ENCODE measurements at regions not wholly inside any gene's neighbourhood (a gene's known extent, or its start where the extent isn't known, plus 50 kb on each side); places are given as distances from the start of the nearest gene placed in this dataset.
"Not testable (repeated sequence)": the region's sequence is repeated elsewhere in the genome, so short reads cannot be mapped to it uniquely, and the experiment has no call there.

DNA sequence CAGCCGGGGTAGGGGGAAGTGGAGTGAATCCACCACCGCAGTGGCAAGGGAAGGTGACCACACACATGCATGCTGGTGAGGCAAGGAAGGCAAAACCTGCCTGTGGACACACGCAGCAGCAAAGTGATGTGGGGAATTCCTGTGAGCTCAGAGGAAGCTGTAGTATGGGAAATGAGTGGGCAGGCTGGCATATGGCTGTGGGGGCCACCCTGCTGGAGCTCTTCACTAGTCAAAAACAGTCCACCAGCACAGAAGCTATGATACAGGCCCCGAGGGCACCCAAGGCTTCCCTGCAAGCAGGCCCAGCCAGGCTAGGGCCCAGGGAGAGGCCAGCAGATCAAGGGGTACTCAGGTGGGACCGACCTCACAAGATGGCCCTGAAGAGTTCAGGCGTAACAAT is 239.1 kb downstream of the CHM start:
- no peak overlapping the region for H3K4me3 ChIP-seq (ENCODE audit: low read length)
- H3K4me1 ChIP-seq (ENCODE audit: control insufficient read depth, insufficient read depth, low read length): no peaks in the 10 kb centered on the region
- DNase-seq: no peak
- H3K27ac ChIP-seq (ENCODE audit: low read length): no peak overlapping the region
- peaks cover 5% of the 10 kb centered on the region for H3K9me3 ChIP-seq (ENCODE audit: control insufficient read depth, low read depth, low read length)
- no peaks in the 10 kb centered on the region for H3K27me3 ChIP-seq (ENCODE audit: control insufficient read depth, insufficient read depth, low read length)
- no peaks in the 10 kb centered on the region for H3K36me3 ChIP-seq (ENCODE audit: control insufficient read depth, insufficient read depth, low read length)
- WGBS (ENCODE audit: insufficient coverage, low lambda C conversion rate): no CpG with 5 or more reads among the region's 6 CpGs

DNA sequence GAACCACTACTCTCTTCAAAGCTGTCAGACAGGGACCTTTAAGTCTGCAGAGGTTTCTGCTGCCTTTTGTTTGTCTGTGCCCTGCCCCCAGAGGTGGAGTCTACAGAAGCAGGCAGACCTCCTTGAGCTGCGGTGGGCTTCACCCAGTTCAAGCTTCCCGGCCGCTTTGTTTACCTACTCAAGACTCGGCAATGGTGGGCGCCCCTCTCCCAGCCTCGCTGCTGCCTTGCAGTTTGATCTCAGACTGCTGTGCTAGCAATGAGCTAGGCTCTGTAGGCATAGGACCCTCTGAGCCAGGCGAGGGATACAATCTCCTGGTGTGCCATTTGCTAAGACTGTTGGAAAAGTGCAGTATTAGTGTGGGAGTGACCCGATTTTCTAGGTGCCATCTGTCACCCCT is 275.0 kb downstream of the CHM start:
- not testable (repeated sequence) for H3K9me3 ChIP-seq (ENCODE audit: control insufficient read depth, low read depth, low read length); H3K36me3 ChIP-seq (ENCODE audit: control insufficient read depth, insufficient read depth, low read length); DNase-seq; H3K27ac ChIP-seq (ENCODE audit: low read length); H3K4me1 ChIP-seq (ENCODE audit: control insufficient read depth, insufficient read depth, low read length); H3K27me3 ChIP-seq (ENCODE audit: control insufficient read depth, insufficient read depth, low read length); H3K4me3 ChIP-seq (ENCODE audit: low read length)
- WGBS (ENCODE audit: insufficient coverage, low lambda C conversion rate): no CpG with 5 or more reads among the region's 8 CpGs

DNA sequence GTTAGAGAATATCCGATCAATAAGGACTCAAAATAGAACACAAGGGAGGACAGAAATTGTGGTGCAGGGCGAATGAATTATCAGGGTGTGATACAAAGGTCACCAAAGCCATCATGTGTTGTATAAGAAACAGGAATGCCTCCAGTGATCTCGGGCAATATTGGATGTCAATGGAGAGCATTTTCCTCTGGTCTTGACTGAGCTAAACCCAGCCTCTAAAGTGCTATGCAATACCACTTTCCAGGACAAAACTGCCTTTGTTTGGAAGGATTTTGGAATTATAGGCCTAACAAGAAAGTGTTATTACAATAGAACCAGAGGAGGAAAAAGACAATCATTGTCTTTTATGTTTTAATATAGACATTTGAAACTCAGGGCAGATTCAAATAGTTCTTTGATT is 281.7 kb downstream of the CHM start:
- H3K27ac ChIP-seq (ENCODE audit: low read length): no peak overlapping the region
- no peaks in the 10 kb centered on the region for H3K27me3 ChIP-seq (ENCODE audit: control insufficient read depth, insufficient read depth, low read length)
- DNase-seq: no peak
- H3K4me3 ChIP-seq (ENCODE audit: low read length): no peak overlapping the region
- no CpG with 5 or more reads among the region's 3 CpGs for WGBS (ENCODE audit: insufficient coverage, low lambda C conversion rate)
- no peaks in the 10 kb centered on the region for H3K9me3 ChIP-seq (ENCODE audit: control insufficient read depth, low read depth, low read length)
- H3K36me3 ChIP-seq (ENCODE audit: control insufficient read depth, insufficient read depth, low read length): no peaks in the 10 kb centered on the region
- no peaks in the 10 kb centered on the region for H3K4me1 ChIP-seq (ENCODE audit: control insufficient read depth, insufficient read depth, low read length)

- H3K9me3 ChIP-seq (ENCODE audit: control insufficient read depth, low read depth, low read length); H3K4me3 ChIP-seq (ENCODE audit: low read length); H3K27me3 ChIP-seq (ENCODE audit: control insufficient read depth, insufficient read depth, low read length); H3K36me3 ChIP-seq (ENCODE audit: control insufficient read depth, insufficient read depth, low read length); H3K4me1 ChIP-seq (ENCODE audit: control insufficient read depth, insufficient read depth, low read length); H3K27ac ChIP-seq (ENCODE audit: low read length); DNase-seq: not testable (repeated sequence)
- WGBS (ENCODE audit: insufficient coverage, low lambda C conversion rate): no CpG with 5 or more reads among the region's 2 CpGs
These were observed 324.3 kb downstream of the CHM start for GRCh38 chrX:85723025-85723424.

DNA sequence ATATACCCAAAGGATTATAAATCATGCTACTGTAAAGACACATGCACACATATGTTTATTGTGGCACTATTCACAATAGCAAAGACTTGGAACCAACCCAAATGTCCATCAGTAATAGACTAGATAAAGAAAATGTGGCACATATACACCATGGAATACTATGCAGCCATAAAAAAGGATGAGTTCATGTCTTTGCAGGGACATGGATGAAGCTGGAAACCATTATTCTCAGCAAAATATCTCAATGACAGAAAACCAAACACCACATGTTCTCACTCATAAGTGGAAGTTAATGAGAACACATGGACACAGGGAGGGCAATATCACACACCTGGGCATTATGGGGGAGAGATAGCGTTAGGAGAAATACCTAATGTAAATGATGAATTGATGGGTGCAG is 323.8 kb upstream of the POF1B start:
- H3K4me1 ChIP-seq (ENCODE audit: control insufficient read depth, insufficient read depth, low read length); H3K27ac ChIP-seq (ENCODE audit: low read length); H3K4me3 ChIP-seq (ENCODE audit: low read length); H3K36me3 ChIP-seq (ENCODE audit: control insufficient read depth, insufficient read depth, low read length); H3K27me3 ChIP-seq (ENCODE audit: control insufficient read depth, insufficient read depth, low read length); DNase-seq; H3K9me3 ChIP-seq (ENCODE audit: control insufficient read depth, low read depth, low read length): not testable (repeated sequence)
- WGBS (ENCODE audit: insufficient coverage, low lambda C conversion rate): no CpG with 5 or more reads among the region's 1 CpG

DNA sequence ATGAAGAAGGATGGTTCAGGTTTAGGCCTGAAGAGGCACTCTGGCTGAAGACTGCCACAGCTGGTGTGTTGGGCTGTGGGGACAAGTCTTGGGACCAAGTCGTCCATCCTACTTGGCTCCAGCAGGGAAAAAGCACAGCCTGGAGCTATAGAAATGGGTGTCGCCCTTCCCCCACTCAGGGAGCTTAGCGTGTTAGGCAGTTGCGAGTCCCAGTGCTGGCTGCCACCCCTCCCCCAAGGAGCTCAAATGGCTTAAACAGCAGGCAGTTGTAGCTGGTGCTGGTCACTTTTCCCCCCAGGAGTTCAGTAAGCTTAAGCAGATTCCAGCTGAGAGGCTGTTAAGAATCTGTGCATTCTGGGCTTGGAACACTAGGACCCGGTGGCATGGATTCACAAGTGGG is 319.5 kb upstream of the POF1B start:
- Histone ChIP-seq H3K27ac (ENCODE audit: low read length) (no peak overlapping the region), H3K4me3 (ENCODE audit: low read length) (no peak overlapping the region), H3K36me3 (ENCODE audit: control insufficient read depth, insufficient read depth, low read length) (no peaks in the 10 kb centered on the region), H3K4me1 (ENCODE audit: control insufficient read depth, insufficient read depth, low read length) (no peaks in the 10 kb centered on the region), H3K9me3 (ENCODE audit: control insufficient read depth, low read depth, low read length) (no peaks in the 10 kb centered on the region), H3K27me3 (ENCODE audit: control insufficient read depth, insufficient read depth, low read length) (no peaks in the 10 kb centered on the region)
- WGBS (ENCODE audit: insufficient coverage, low lambda C conversion rate): no CpG with 5 or more reads among the region's 5 CpGs
- no peak for DNase-seq

- no CpG with 5 or more reads among the region's 5 CpGs for WGBS (ENCODE audit: insufficient coverage, low lambda C conversion rate)
- DNase-seq: no peak
- H3K27me3 ChIP-seq (ENCODE audit: control insufficient read depth, insufficient read depth, low read length): no peaks in the 10 kb centered on the region
- no peaks in the 10 kb centered on the region for H3K36me3 ChIP-seq (ENCODE audit: control insufficient read depth, insufficient read depth, low read length)
- H3K4me3 ChIP-seq (ENCODE audit: low read length): no peak overlapping the region
- H3K27ac ChIP-seq (ENCODE audit: low read length): no peak overlapping the region
- H3K9me3 ChIP-seq (ENCODE audit: control insufficient read depth, low read depth, low read length): no peaks in the 10 kb centered on the region
- no peaks in the 10 kb centered on the region for H3K4me1 ChIP-seq (ENCODE audit: control insufficient read depth, insufficient read depth, low read length)
These were observed 306.4 kb upstream of the POF1B start for GRCh38 chrX:85685843-85686242.

DNA sequence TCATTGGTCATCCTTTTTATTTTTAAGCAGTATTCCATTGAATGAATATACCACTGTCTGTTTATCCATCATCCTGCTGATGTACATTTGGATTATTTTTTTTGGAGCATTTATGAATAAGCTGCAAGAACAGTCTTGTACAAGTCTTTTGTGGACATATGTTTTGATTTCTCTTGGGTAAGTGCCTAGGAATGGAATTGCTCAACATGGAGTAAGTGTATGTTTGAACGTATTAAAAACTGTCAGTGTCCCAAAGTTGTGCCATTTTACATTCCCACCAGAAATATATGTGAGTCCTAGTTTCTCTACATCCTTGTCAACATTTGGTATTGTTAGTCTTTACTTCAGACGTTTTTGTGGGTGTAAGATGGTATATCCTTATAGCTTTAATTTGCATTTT is 287.0 kb upstream of the POF1B start:
- Histone ChIP-seq H3K4me3 (ENCODE audit: low read length) (no peak overlapping the region), H3K36me3 (ENCODE audit: control insufficient read depth, insufficient read depth, low read length) (no peaks in the 10 kb centered on the region), H3K4me1 (ENCODE audit: control insufficient read depth, insufficient read depth, low read length) (no peaks in the 10 kb centered on the region), H3K27ac (ENCODE audit: low read length) (no peak overlapping the region), H3K27me3 (ENCODE audit: control insufficient read depth, insufficient read depth, low read length) (no peaks in the 10 kb centered on the region), H3K9me3 (ENCODE audit: control insufficient read depth, low read depth, low read length) (no peaks in the 10 kb centered on the region)
- WGBS (ENCODE audit: insufficient coverage, low lambda C conversion rate): no CpG with 5 or more reads among the region's 2 CpGs
- no peak for DNase-seq

DNA sequence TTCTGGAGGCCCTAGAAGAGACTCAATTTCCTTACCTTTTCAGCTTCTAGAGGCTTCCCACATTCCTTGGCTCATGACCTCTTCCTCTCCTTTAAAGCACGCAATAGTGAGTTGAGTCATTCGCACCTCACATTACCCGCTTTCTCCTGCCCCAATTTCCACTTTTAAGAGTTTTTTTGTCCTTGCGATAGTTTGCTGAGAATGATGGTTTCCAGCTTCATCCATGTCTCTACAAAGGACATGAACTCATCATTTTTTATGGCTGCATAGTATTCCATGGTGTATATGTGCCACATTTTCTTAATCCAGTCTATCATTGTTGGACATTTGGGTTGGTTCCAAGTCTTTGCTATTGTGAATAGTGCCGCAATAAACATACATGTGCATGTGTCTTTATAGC is 284.5 kb upstream of the POF1B start:
- no CpG with 5 or more reads among the region's 5 CpGs for WGBS (ENCODE audit: insufficient coverage, low lambda C conversion rate)
- not testable (repeated sequence) for H3K27me3 ChIP-seq (ENCODE audit: control insufficient read depth, insufficient read depth, low read length); DNase-seq; H3K36me3 ChIP-seq (ENCODE audit: control insufficient read depth, insufficient read depth, low read length); H3K4me3 ChIP-seq (ENCODE audit: low read length); H3K9me3 ChIP-seq (ENCODE audit: control insufficient read depth, low read depth, low read length); H3K27ac ChIP-seq (ENCODE audit: low read length); H3K4me1 ChIP-seq (ENCODE audit: control insufficient read depth, insufficient read depth, low read length)

- Histone ChIP-seq H3K27me3 (ENCODE audit: control insufficient read depth, insufficient read depth, low read length) (no peaks in the 10 kb centered on the region), H3K4me1 (ENCODE audit: control insufficient read depth, insufficient read depth, low read length) (no peaks in the 10 kb centered on the region), H3K36me3 (ENCODE audit: control insufficient read depth, insufficient read depth, low read length) (no peaks in the 10 kb centered on the region), H3K4me3 (ENCODE audit: low read length) (no peak overlapping the region), H3K27ac (ENCODE audit: low read length) (no peak overlapping the region), H3K9me3 (ENCODE audit: control insufficient read depth, low read depth, low read length) (no peaks in the 10 kb centered on the region)
- no peak for DNase-seq
These were observed 251.4 kb upstream of the POF1B start for GRCh38 chrX:85630901-85631300.

GRCh38 chrX:85627363-85627762 is 247.9 kb upstream of the POF1B start:
- Histone ChIP-seq H3K4me1 (ENCODE audit: control insufficient read depth, insufficient read depth, low read length) (no peaks in the 10 kb centered on the region), H3K4me3 (ENCODE audit: low read length) (no peak overlapping the region), H3K27me3 (ENCODE audit: control insufficient read depth, insufficient read depth, low read length) (no peaks in the 10 kb centered on the region), H3K36me3 (ENCODE audit: control insufficient read depth, insufficient read depth, low read length) (no peaks in the 10 kb centered on the region), H3K27ac (ENCODE audit: low read length) (no peak overlapping the region), H3K9me3 (ENCODE audit: control insufficient read depth, low read depth, low read length) (no peaks in the 10 kb centered on the region)
- DNase-seq: no peak
- no CpG with 5 or more reads among the region's 3 CpGs for WGBS (ENCODE audit: insufficient coverage, low lambda C conversion rate)

Measured in large intestine (tissue), 3 donors.